KMS-11 (cell line): ENCODE measurements at regions not wholly inside any gene's neighbourhood (a gene's known extent, or its start where the extent isn't known, plus 50 kb on each side); places are given as distances from the start of the nearest gene placed in this dataset.

Source experiments
- H2AFZ ChIP-seq: fragments of 200-600 bp; sonication (generic); 2 replicates; pipeline ENCODE4 v1.6.1; 2016; ENCODE audit warnings: antibody characterized with exemption, mixed run types, low read depth
- H3K27ac ChIP-seq: fragments of 200-600 bp; sonication (generic); 2 replicates; pipeline ENCODE4 v1.6.1; 2016; ENCODE audit warnings: mild to moderate bottlenecking, mixed run types
- H3K27me3 ChIP-seq: fragments of 200-600 bp; sonication (generic); 2 replicates; pipeline ENCODE4 v1.6.1; 2017; ENCODE audit warnings: mild to moderate bottlenecking, low read depth, mixed run types, moderate library complexity; ENCODE audit not compliant: insufficient read depth
- H3K36me3 ChIP-seq: fragments of 200-600 bp; sonication (generic); 2 replicates; pipeline ENCODE4 v1.6.1; 2017; ENCODE audit warnings: mild to moderate bottlenecking, mixed run types; ENCODE audit not compliant: insufficient read depth
- H3K4me1 ChIP-seq: fragments of 200-600 bp; sonication (generic); 2 replicates; pipeline ENCODE4 v1.6.1; 2016; ENCODE audit warnings: mild to moderate bottlenecking, low read depth, mixed run types; ENCODE audit not compliant: poor library complexity, severe bottlenecking
- H3K4me2 ChIP-seq: fragments of 200-600 bp; sonication (generic); 2 replicates; pipeline ENCODE4 v1.7.0; 2016; ENCODE audit warnings: mild to moderate bottlenecking, mixed run types
- H3K4me3 ChIP-seq: fragments of 200-600 bp; sonication (generic); IDR thresholded peaks from 2 replicates; pipeline ENCODE4 v1.6.1; 2017; ENCODE audit warnings: low read depth, low read length, mixed read lengths; ENCODE audit not compliant: insufficient read depth
- H3K79me2 ChIP-seq: fragments of 200-600 bp; sonication (generic); 2 replicates; pipeline ENCODE4 v1.6.1; 2016; ENCODE audit warnings: low read depth, mixed run types; ENCODE audit not compliant: insufficient read depth
- H3K9ac ChIP-seq: fragments of 200-600 bp; sonication (generic); 2 replicates; pipeline ENCODE4 v1.6.1; 2016; ENCODE audit warnings: mild to moderate bottlenecking, mixed run types
- H4K20me1 ChIP-seq: fragments of 200-600 bp; sonication (generic); 2 replicates; pipeline ENCODE4 v1.6.1; 2016; ENCODE audit warnings: mild to moderate bottlenecking, mixed run types; ENCODE audit not compliant: insufficient read depth
- TF ChIP-seq, protein P1 (sequence below): fragments of 200-600 bp; sonication (generic); conservative IDR thresholded peaks from 2 replicates; pipeline ENCODE4 v1.6.1; 2017; ENCODE audit warnings: low read depth, mild to moderate bottlenecking, antibody characterized with exemption, low read length, moderate library complexity, mixed read lengths

DNA sequence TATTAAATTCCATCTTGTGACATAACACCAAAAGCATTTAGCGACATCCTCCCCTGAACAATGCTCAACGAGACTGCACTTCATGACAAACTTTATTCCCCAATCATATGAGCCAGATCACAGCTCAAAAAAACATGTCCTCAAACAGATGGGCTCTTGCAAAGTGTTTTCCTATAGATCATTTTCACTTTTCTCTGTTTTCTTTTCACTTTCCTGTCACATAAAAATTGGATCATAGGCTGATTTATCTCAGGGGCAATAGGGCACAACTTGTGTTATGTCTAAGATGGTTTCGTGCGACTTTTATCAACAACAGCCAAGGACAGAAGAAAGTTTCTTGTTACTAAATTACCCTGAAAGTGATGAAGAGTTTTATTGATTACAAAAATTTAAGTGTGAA lies 206.1 kb downstream of the WDR11 start:
- Histone ChIP-seq H3K27me3 (no peaks in the 10 kb centered on the region), H2AFZ (no peak overlapping the region), H3K27ac (no peak overlapping the region), H3K4me3 (no peak overlapping the region), H3K9ac (no peak overlapping the region), H3K79me2 (no peaks in the 10 kb centered on the region), H3K4me1 (no peaks in the 10 kb centered on the region), H4K20me1 (no peaks in the 10 kb centered on the region), H3K36me3 (no peaks in the 10 kb centered on the region), H3K4me2 (no peak overlapping the region)
- TF ChIP-seq, protein P1, sequence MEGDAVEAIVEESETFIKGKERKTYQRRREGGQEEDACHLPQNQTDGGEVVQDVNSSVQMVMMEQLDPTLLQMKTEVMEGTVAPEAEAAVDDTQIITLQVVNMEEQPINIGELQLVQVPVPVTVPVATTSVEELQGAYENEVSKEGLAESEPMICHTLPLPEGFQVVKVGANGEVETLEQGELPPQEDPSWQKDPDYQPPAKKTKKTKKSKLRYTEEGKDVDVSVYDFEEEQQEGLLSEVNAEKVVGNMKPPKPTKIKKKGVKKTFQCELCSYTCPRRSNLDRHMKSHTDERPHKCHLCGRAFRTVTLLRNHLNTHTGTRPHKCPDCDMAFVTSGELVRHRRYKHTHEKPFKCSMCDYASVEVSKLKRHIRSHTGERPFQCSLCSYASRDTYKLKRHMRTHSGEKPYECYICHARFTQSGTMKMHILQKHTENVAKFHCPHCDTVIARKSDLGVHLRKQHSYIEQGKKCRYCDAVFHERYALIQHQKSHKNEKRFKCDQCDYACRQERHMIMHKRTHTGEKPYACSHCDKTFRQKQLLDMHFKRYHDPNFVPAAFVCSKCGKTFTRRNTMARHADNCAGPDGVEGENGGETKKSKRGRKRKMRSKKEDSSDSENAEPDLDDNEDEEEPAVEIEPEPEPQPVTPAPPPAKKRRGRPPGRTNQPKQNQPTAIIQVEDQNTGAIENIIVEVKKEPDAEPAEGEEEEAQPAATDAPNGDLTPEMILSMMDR: no peak

DNA sequence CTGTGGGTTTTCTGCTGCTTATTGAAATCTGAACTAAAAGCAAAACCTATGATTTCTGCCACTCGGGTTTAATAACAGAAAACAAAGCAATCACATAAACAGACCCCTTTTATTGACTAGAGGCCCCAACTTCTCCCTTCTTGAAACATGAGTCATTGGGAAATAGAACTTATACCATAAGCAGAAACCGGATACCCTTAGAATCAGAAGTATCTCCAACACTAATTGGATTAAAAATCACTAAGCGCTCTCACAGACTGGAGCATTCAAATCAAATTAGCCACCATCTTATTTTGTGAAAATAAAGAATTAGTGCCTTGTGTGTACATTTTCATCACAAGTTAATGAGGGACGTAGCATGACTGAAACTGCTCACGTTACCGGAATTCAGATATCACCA lies 206.9 kb downstream of the WDR11 start:
- TF ChIP-seq, protein P1: no peak
- H3K9ac ChIP-seq: no peak overlapping the region
- H3K27ac ChIP-seq: no peak overlapping the region
- no peaks in the 10 kb centered on the region for H3K4me1 ChIP-seq
- H3K4me3 ChIP-seq: no peak overlapping the region
- no peaks in the 10 kb centered on the region for H4K20me1 ChIP-seq
- H3K4me2 ChIP-seq: no peak overlapping the region
- no peaks in the 10 kb centered on the region for H3K79me2 ChIP-seq
- H2AFZ ChIP-seq: no peak overlapping the region
- H3K27me3 ChIP-seq: no peaks in the 10 kb centered on the region
- H3K36me3 ChIP-seq: no peaks in the 10 kb centered on the region

DNA sequence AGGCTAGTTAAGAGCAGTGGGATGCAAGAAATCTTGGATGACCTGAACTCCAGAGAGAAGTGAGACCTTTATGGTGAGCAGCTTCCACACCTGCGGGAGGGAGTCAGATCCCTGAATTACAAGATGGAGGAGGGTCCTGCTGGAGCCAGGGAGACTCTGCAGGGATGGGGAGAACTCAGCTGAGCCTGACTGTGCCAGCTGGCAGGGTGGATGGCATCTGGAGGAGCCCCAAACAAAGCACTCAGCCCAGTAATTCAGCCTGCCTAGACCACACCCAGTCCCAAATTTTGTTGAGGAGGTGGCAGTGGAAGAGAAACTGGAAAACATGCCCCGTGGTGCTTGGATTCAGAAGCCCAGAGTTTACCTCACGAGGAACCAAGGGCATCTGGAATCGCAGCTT lies 208.2 kb downstream of the WDR11 start:
- Histone ChIP-seq H3K9ac (no peak overlapping the region), H3K4me1 (no peaks in the 10 kb centered on the region), H2AFZ (no peak overlapping the region), H3K27me3 (no peaks in the 10 kb centered on the region), H3K79me2 (no peaks in the 10 kb centered on the region), H3K36me3 (no peaks in the 10 kb centered on the region), H3K4me2 (no peak overlapping the region), H3K4me3 (no peak overlapping the region), H4K20me1 (no peaks in the 10 kb centered on the region), H3K27ac (no peak overlapping the region)
- TF ChIP-seq, protein P1: no peak

DNA sequence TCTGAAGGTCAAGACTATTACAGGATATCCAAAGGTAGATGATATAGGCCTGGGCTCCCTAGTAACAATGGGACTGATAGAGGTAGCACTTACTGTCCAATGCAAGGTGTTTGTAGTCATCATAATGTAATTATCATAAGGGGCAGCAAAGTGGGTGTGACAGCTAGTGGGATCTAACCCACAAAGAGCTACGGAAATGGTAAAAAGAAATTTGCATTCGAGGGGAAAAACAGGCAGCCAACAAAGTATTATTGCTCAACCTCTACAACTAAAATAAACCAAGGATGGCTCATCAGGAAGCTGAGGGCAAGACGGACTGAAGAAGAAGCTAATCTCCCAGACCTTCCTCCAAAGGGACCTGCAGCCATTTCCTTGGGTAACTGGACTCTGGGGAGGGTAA lies 211.0 kb downstream of the WDR11 start:
- Histone ChIP-seq H3K36me3 (no peaks in the 10 kb centered on the region), H3K4me1 (no peaks in the 10 kb centered on the region), H3K9ac (no peak overlapping the region), H3K79me2 (no peaks in the 10 kb centered on the region), H3K4me2 (no peak overlapping the region), H3K27ac (no peak overlapping the region), H4K20me1 (no peaks in the 10 kb centered on the region), H3K4me3 (no peak overlapping the region), H2AFZ (no peak overlapping the region), H3K27me3 (no peaks in the 10 kb centered on the region)
- TF ChIP-seq, protein P1: no peak

DNA sequence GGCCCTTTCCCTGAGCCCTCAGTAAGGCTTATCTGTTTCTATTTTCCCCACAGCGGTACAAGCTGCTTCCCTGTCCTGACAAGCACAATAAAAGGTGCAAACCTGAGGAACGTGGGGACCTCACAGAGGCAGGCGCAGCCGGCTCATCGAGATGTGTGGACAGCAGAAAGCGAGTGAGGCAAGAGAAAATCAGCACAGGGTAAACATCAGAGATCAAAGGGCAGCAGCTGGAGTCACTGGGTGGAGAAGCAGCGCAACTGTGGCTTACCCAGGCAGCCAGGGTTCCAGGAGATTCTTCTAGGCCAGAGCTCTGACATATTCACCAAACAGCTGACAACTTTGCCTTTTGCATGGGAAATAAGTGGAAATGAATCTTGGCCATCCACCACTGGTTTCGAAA lies 212.6 kb downstream of the WDR11 start:
- Histone ChIP-seq H4K20me1 (no peaks in the 10 kb centered on the region), H3K79me2 (no peaks in the 10 kb centered on the region), H2AFZ (no peak overlapping the region), H3K4me3 (no peak overlapping the region), H3K4me2 (no peak overlapping the region), H3K36me3 (no peaks in the 10 kb centered on the region), H3K27me3 (no peaks in the 10 kb centered on the region), H3K4me1 (no peaks in the 10 kb centered on the region), H3K9ac (no peak overlapping the region), H3K27ac (no peak overlapping the region)
- TF ChIP-seq, protein P1: no peak
